ENCODE measurements at regions not wholly inside any gene's neighbourhood (a gene's known extent, or its start where the extent isn't known, plus 50 kb on each side); places are given as distances from the start of the nearest gene placed in this dataset.

DNA sequence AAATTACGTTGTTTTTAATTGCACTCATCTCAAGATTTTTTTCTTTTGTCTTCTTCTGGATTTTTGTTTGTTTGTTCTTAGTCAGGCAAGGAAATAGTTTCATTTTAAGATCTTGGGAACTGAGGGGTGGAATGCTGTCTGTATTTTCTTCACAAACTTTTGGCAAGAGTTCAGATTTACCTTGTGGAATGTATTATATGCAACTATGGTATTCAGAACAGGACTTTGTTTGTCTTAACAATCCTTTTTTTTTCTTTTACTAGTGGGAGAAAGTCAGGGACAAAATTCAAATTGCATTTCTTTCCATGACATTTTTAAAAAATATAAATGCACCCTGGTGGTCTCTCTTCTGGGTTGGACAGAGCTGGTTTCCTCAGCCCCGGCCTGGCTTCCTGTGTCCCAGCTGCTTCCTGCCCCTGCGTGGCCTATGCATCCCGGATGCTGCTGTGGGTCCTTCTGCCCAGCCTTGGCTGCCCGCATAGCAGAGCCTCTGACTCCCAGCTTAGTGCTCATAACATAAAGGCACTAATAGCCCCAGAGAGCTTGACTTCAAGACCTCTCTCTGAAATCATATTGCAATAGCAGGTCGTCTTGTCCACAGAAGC lies 520.7 kb downstream of the QKI start:
- H3K79me2 ChIP-seq (ENCODE audit: insufficient read depth, low read length): no peaks in the 10 kb centered on the region
- H2BK120ac ChIP-seq (ENCODE audit: low read depth, low read length, poor library complexity, severe bottlenecking): no peak overlapping the region
- H3K27ac ChIP-seq (ENCODE audit: insufficient read length, low read depth, low read length): no peak overlapping the region
- Mint-ChIP-seq H3K9me3 (peaks cover 3 to 11% of the 10 kb centered on the region in 2 experiments), H3K36me3 (ENCODE audit: insufficient read depth in 1 of 3, low read depth in 3 of 3) (peaks cover 2 to 16% (median 14%) of the 10 kb centered on the region in 3 experiments; a peak in 6 of 7 replicates), H3K4me1 (peaks cover 14 to 29% of the 10 kb centered on the region in 2 experiments), H3K27ac (no peak overlapping the region), H3K27me3 (ENCODE audit: low read depth) (peaks cover 1% of the 10 kb centered on the region; the same call in 1 of the 2 replicates), H3K4me3 (no peak overlapping the region)
- H3K23me2 ChIP-seq (ENCODE audit: insufficient read length, low read depth, low read length, poor library complexity, severe bottlenecking): no peaks in the 10 kb centered on the region
- no peak overlapping the region for H3K18ac ChIP-seq (ENCODE audit: insufficient read length, low read depth, low read length)
- no peak overlapping the region for H3K56ac ChIP-seq (ENCODE audit: insufficient read length, low read depth, low read length)
- H4K91ac ChIP-seq (ENCODE audit: insufficient read length, low read depth, low read length): no peak overlapping the region
- H3K27me3 ChIP-seq (ENCODE audit: insufficient read depth, low read length): no peaks in the 10 kb centered on the region
- no peak overlapping the region for H2AK5ac ChIP-seq (ENCODE audit: insufficient read length, low read length)
- no peak overlapping the region for H3K4ac ChIP-seq (ENCODE audit: low read depth, low read length)
- no peak for DNase-seq
- no peaks in the 10 kb centered on the region for H4K20me1 ChIP-seq (ENCODE audit: control insufficient read depth, insufficient read depth, insufficient read length)
- no peak overlapping the region for H3K9ac ChIP-seq (ENCODE audit: extremely low read depth, insufficient read length, low read length)
- no peaks in the 10 kb centered on the region for H3K79me1 ChIP-seq (ENCODE audit: insufficient read depth, low read depth, low read length, poor library complexity, severe bottlenecking)
- H3T11ph ChIP-seq (ENCODE audit: low read length): no peak overlapping the region
- H3K23ac ChIP-seq (ENCODE audit: insufficient read length, low read depth, low read length): no peak overlapping the region
- no peak overlapping the region for H2BK12ac ChIP-seq (ENCODE audit: insufficient read length, low read depth, low read length)
- H3K4me1 ChIP-seq (ENCODE audit: insufficient read depth, low read length): no peaks in the 10 kb centered on the region; the same call in 1 of the 2 replicates
- H3K14ac ChIP-seq (ENCODE audit: insufficient read depth, low read length): no peak overlapping the region
- H2BK15ac ChIP-seq (ENCODE audit: low read depth, low read length): no peak overlapping the region
- H2BK5ac ChIP-seq (ENCODE audit: insufficient read length, low read length): no peak overlapping the region
- H3K4me2 ChIP-seq (ENCODE audit: insufficient read depth, insufficient read length, low read length): no peak overlapping the region
- H4K5ac ChIP-seq (ENCODE audit: insufficient read length, low read depth, low read length): no peak overlapping the region
- H4K8ac ChIP-seq (replicated peaks; ENCODE audit: insufficient read length, low read depth, low read length): no peak overlapping the region
- no peak overlapping the region for H2BK20ac ChIP-seq (ENCODE audit: low read depth, low read length, poor library complexity, severe bottlenecking)
- WGBS (ENCODE audit: extremely low coverage, insufficient read length, low lambda C conversion rate): no CpG with 5 or more reads among the region's 6 CpGs
- H2AFZ ChIP-seq (ENCODE audit: low read length): no peak overlapping the region
- H3K9me3 ChIP-seq (ENCODE audit: control insufficient read depth, low read depth, low read length): no peaks in the 10 kb centered on the region
- TF ChIP-seq, protein P1, sequence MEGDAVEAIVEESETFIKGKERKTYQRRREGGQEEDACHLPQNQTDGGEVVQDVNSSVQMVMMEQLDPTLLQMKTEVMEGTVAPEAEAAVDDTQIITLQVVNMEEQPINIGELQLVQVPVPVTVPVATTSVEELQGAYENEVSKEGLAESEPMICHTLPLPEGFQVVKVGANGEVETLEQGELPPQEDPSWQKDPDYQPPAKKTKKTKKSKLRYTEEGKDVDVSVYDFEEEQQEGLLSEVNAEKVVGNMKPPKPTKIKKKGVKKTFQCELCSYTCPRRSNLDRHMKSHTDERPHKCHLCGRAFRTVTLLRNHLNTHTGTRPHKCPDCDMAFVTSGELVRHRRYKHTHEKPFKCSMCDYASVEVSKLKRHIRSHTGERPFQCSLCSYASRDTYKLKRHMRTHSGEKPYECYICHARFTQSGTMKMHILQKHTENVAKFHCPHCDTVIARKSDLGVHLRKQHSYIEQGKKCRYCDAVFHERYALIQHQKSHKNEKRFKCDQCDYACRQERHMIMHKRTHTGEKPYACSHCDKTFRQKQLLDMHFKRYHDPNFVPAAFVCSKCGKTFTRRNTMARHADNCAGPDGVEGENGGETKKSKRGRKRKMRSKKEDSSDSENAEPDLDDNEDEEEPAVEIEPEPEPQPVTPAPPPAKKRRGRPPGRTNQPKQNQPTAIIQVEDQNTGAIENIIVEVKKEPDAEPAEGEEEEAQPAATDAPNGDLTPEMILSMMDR (conservative IDR thresholded peaks at IDR 0.05): no peak

All from H9 (cell line).